ENCODE measurements at regions not wholly inside any gene's neighbourhood (a gene's known extent, or its start where the extent isn't known, plus 50 kb on each side); places are given as distances from the start of the nearest gene placed in this dataset.
"Not testable (repeated sequence)": the region's sequence is repeated elsewhere in the genome, so short reads cannot be mapped to it uniquely, and the experiment has no call there.

- DNase-seq = no peak
These were observed 365.0 kb downstream of the CCER1 start for GRCh38 chr12:90589956-90590355.

- no peak for DNase-seq
These were observed 369.2 kb downstream of the CCER1 start for GRCh38 chr12:90585640-90586304.

- DNase-seq = no peak
These were observed 378.3 kb downstream of the CCER1 start for GRCh38 chr12:90576707-90577106.

- DNase-seq = no peak
These were observed 379.0 kb downstream of the CCER1 start for GRCh38 chr12:90575995-90576394.

GRCh38 chr12:90574676-90575075 lies 380.3 kb downstream of the CCER1 start:
- no peak for DNase-seq

GRCh38 chr12:90572778-90573177 lies 382.2 kb downstream of the CCER1 start:
- no peak for DNase-seq

- no peak for DNase-seq
These were observed 385.3 kb downstream of the CCER1 start for GRCh38 chr12:90569685-90570084.

- DNase-seq = no peak
These were observed 392.3 kb downstream of the CCER1 start for GRCh38 chr12:90562671-90563070.

- DNase-seq = no peak
These were observed 406.4 kb downstream of the CCER1 start for GRCh38 chr12:90548595-90548994.

GRCh38 chr12:90546511-90546910 lies 408.5 kb downstream of the CCER1 start:
- no peak for DNase-seq

GRCh38 chr12:90543841-90544240 lies 411.1 kb downstream of the CCER1 start:
- DNase-seq = no peak

GRCh38 chr12:90543374-90543773 lies 411.6 kb downstream of the CCER1 start:
- no peak for DNase-seq

GRCh38 chr12:90542852-90543251 lies 412.1 kb downstream of the CCER1 start:
- DNase-seq = not testable (repeated sequence)

- DNase-seq = not testable (repeated sequence)
These were observed 421.1 kb downstream of the CCER1 start for GRCh38 chr12:90533828-90534227.

- no peak for DNase-seq
These were observed 434.8 kb downstream of the CCER1 start for GRCh38 chr12:90520002-90520734.

GRCh38 chr12:90519285-90519684 lies 435.7 kb downstream of the CCER1 start:
- DNase-seq = no peak

- DNase-seq = no peak
These were observed 439.5 kb downstream of the CCER1 start for GRCh38 chr12:90515199-90516175.

GRCh38 chr12:90514325-90514724 lies 440.7 kb downstream of the CCER1 start:
- no peak for DNase-seq

- DNase-seq = no peak
These were observed 442.5 kb downstream of the CCER1 start for GRCh38 chr12:90512518-90512917.

GRCh38 chr12:90510948-90511347 lies 444.0 kb downstream of the CCER1 start:
- no peak for DNase-seq

GRCh38 chr12:90504806-90505205 lies 450.2 kb downstream of the CCER1 start:
- DNase-seq = no peak

GRCh38 chr12:90502070-90502469 lies 452.9 kb downstream of the CCER1 start:
- no peak for DNase-seq

GRCh38 chr12:90501412-90501811 lies 453.6 kb downstream of the CCER1 start:
- DNase-seq = no peak
